ENCODE measurements at regions not wholly inside any gene's neighbourhood (a gene's known extent, or its start where the extent isn't known, plus 50 kb on each side); places are given as distances from the start of the nearest gene placed in this dataset.

GRCh38 chr5:88957013-88957412 is 74.0 kb upstream of the MEF2C start:
- ChIA-PET CTCF (ENCODE audit: unreplicated experiment) (no interaction called here), POLR2A (interaction anchor here (1.4 kb wide), 1 partner anchor 22 kb away, joined by 3 read pairs; no protein-coding TSS in a partner anchor)
- Histone ChIP-seq H3K27ac (ENCODE audit: low read depth, low read length, poor library complexity, severe bottlenecking) (no peak overlapping the region), H3K9me3 (ENCODE audit: low read length) (no peaks in the 10 kb centered on the region), H3K9me2 (ENCODE audit: insufficient read depth, low read length) (no peaks in the 10 kb centered on the region), H4K20me1 (ENCODE audit: insufficient read depth, low read length) (no peaks in the 10 kb centered on the region), H2AFZ (ENCODE audit: low read length) (no peak overlapping the region), H3K79me2 (ENCODE audit: insufficient read depth, low read depth, low read length) (no peaks in the 10 kb centered on the region), H3K4me3 (ENCODE audit: low read depth, low read length, poor library complexity, severe bottlenecking) (no peak overlapping the region), H3K36me3 (ENCODE audit: insufficient read depth, low read length) (no peaks in the 10 kb centered on the region), H3K4me1 (ENCODE audit: insufficient read depth, low read length, poor library complexity, severe bottlenecking) (peaks cover 13% of the 10 kb centered on the region), H3K4me2 (ENCODE audit: low read length) (no peak overlapping the region)
- no TSS peak for BruUV-seq (replicated peaks)
- no peak for TF ChIP-seq CTCF (conservative IDR thresholded peaks at IDR 0.05; ENCODE audit: low read length)
- no peak for TF ChIP-seq EZH2phosphoT487 (IDR thresholded peaks at IDR 0.05; ENCODE audit: borderline replicate concordance, low read depth, low read length)
- no peak for DNase-seq (ENCODE audit: low spot score)
- intact Hi-C loops (cut with micrococcal nuclease; ENCODE audit: unreplicated experiment): no loop called here

- POLR2A ChIA-PET: no interaction called here
- Histone ChIP-seq H3K4me3 (ENCODE audit: low read depth, low read length, poor library complexity, severe bottlenecking) (no peak overlapping the region), H3K4me2 (ENCODE audit: low read length) (no peak overlapping the region), H3K4me1 (ENCODE audit: insufficient read depth, low read length, poor library complexity, severe bottlenecking) (peaks cover 13% of the 10 kb centered on the region), H4K20me1 (ENCODE audit: insufficient read depth, low read length) (no peaks in the 10 kb centered on the region), H3K36me3 (ENCODE audit: insufficient read depth, low read length) (no peaks in the 10 kb centered on the region), H3K9me3 (ENCODE audit: low read length) (no peaks in the 10 kb centered on the region), H2AFZ (ENCODE audit: low read length) (no peak overlapping the region), H3K79me2 (ENCODE audit: insufficient read depth, low read depth, low read length) (no peaks in the 10 kb centered on the region), H3K9me2 (ENCODE audit: insufficient read depth, low read length) (no peaks in the 10 kb centered on the region), H3K27ac (ENCODE audit: low read depth, low read length, poor library complexity, severe bottlenecking) (no peak overlapping the region)
- DNase-seq (ENCODE audit: low spot score): no peak
- intact Hi-C loops (cut with micrococcal nuclease; ENCODE audit: unreplicated experiment): no loop called here
- TF ChIP-seq CTCF (conservative IDR thresholded peaks at IDR 0.05; ENCODE audit: low read length): no peak
- CTCF ChIA-PET (ENCODE audit: unreplicated experiment): no interaction called here
- BruUV-seq (replicated peaks): no TSS peak
Measured at GRCh38 chr5:88956416-88956815, 73.4 kb upstream of the MEF2C start.

GRCh38 chr5:88955403-88955802 is 72.4 kb upstream of the MEF2C start:
- intact Hi-C loops (cut with micrococcal nuclease; ENCODE audit: unreplicated experiment): no loop called here
- ChIA-PET POLR2A (no interaction called here), CTCF (ENCODE audit: unreplicated experiment) (no interaction called here)
- Histone ChIP-seq H3K79me2 (ENCODE audit: insufficient read depth, low read depth, low read length) (no peaks in the 10 kb centered on the region), H3K9me3 (ENCODE audit: low read length) (no peaks in the 10 kb centered on the region), H3K27ac (ENCODE audit: low read depth, low read length, poor library complexity, severe bottlenecking) (no peak overlapping the region), H3K4me1 (ENCODE audit: insufficient read depth, low read length, poor library complexity, severe bottlenecking) (peaks cover 13% of the 10 kb centered on the region), H2AFZ (ENCODE audit: low read length) (no peak overlapping the region), H4K20me1 (ENCODE audit: insufficient read depth, low read length) (no peaks in the 10 kb centered on the region), H3K4me2 (ENCODE audit: low read length) (no peak overlapping the region), H3K4me3 (ENCODE audit: low read depth, low read length, poor library complexity, severe bottlenecking) (no peak overlapping the region), H3K9me2 (ENCODE audit: insufficient read depth, low read length) (no peaks in the 10 kb centered on the region), H3K36me3 (ENCODE audit: insufficient read depth, low read length) (no peaks in the 10 kb centered on the region)
- no peak for DNase-seq (ENCODE audit: low spot score)
- BruUV-seq (replicated peaks): no TSS peak
- TF ChIP-seq CTCF (conservative IDR thresholded peaks at IDR 0.05; ENCODE audit: low read length): no peak
- TF ChIP-seq EZH2phosphoT487 (IDR thresholded peaks at IDR 0.05; ENCODE audit: borderline replicate concordance, low read depth, low read length): no peak

Measured in OCI-LY7 (cell line).